ENCODE measurements at regions not wholly inside any gene's neighbourhood (a gene's known extent, or its start where the extent isn't known, plus 50 kb on each side); places are given as distances from the start of the nearest gene placed in this dataset.
"Not testable (repeated sequence)": the region's sequence is repeated elsewhere in the genome, so short reads cannot be mapped to it uniquely, and the experiment has no call there.

GRCh38 chr2:184993746-184994145 lies 395.4 kb downstream of the ZNF804A start:
- DNase-seq = no peak

GRCh38 chr2:185006481-185006880 lies 408.2 kb downstream of the ZNF804A start:
- DNase-seq = no peak

DNA sequence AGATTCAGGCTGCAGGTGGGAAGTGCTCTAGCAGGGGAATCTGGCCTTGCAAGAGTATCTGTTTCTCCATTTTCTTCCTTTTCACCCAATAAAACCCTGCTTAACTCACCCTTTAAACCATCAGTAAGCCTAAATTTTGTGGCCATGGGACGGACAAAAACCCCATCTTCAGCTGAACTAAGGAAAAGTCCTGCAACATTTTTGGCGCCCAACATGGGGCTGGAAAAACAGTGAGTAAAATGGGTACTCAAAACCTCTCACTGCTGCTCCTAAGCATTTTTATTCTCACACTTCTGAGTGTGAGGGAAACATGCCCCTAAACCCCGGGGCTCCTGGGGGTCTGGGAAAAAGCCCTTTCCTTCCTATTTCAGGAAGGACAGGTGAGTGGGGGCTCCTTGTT lies 414.3 kb downstream of the ZNF804A start:
- DNase-seq = no peak

DNA sequence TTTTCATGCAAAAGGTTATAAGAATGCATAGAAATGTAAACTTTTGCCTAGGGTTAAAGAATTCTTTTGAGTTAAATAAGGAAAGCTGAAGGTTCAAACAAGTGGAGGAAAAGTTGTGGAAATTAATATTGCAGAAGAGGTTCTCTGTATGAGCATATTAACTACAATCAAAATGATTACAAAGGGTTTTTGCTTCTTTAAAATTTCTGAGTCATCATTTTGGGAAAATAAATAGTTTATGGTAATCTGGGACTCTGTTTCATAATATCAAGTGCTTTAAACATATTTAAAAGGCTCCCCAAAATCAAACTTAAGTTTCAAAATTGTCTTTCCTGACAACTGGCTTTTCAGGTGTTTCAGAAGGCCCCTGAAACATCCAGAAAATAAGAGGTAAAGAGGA lies 415.7 kb downstream of the ZNF804A start:
- DNase-seq = no peak

DNA sequence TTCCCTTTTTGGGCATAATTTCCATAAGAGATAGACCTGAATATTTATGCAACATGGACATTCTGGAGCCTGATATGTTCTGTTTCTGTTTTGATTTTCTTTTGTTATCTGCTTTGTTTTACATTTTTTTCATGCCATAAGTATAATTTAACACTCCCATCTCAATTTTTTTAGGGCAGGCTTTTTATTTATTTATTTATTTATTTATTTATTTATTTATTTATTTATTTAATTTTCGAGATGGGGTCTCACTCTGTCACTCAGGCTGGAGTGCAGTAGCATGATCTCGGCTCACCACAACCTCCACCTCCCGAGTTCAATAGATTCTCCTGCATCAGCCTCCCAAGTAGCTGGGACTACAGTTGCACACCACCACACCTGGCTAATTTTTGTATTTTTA lies 427.6 kb downstream of the ZNF804A start:
- not testable (repeated sequence) for DNase-seq

DNA sequence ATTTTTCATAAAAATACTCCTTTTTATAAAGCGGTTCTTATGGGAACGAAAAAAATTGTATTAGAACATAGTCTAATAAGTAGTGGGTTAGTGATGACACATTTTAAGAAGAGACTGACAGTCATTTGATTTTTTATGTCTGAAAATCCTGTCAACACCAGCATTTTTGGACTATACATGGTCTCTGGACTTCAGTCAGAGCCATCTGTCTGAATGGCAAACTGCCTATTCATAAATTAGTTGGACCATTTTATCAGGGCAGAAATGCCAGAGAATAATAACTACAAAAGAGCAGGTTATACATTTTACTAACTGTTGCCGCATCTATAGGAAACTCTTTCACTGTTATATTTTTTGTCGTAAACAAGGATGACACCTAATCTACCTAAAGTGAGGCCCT lies 437.6 kb downstream of the ZNF804A start:
- no peak for DNase-seq

GRCh38 chr2:185044323-185044874 lies 446.1 kb downstream of the ZNF804A start:
- DNase-seq = no peak

DNA sequence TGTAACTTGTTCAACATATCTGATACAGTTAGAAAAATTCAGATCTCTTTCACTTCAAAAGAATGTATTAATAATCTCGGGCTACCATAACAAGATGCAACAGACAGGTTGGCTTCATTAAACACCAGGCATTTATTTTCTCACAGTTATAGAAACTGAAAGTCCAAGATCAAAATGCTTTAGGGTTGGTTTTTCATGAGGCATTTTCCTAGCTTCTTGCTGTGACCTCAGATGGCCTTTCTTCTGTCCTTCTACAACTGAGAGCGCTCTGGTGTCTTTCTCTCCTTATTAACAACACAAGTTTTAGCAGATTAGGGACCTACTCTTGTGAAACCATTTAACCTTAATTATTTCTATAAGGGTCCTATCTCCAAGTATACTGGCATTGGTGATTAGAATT lies 452.5 kb downstream of the ZNF804A start:
- no peak for DNase-seq

GRCh38 chr2:185063761-185064160 lies 465.4 kb downstream of the ZNF804A start:
- DNase-seq = no peak

- DNase-seq = no peak
Measured at GRCh38 chr2:185066128-185066527, 467.8 kb downstream of the ZNF804A start.

- DNase-seq = no peak
Measured at GRCh38 chr2:185069107-185069506, 470.8 kb downstream of the ZNF804A start.

- DNase-seq = no peak
Measured at GRCh38 chr2:185074156-185074555, 475.8 kb downstream of the ZNF804A start.

GRCh38 chr2:185082749-185083148 lies 484.4 kb downstream of the ZNF804A start:
- DNase-seq = no peak

- no peak for DNase-seq
Measured at GRCh38 chr2:185108588-185108987, 510.3 kb downstream of the ZNF804A start.

DNA sequence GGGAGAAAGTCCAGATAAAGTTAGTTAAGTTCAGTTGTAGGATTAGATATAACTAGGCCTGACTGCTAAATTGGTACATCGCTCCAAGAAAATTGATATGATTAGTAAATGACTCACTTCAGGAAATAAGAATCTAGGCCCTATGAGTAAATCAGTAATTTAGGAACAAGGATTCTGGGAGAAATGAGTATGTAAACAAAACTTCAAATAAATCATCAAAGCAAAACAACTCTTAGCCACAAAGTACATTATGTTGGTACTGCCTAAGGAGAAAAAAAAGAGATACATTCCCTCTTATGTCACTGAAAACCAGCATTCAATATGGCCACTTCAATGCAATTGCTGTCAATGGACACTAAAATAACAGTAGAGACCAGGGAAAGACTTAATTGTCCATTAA lies 529.1 kb downstream of the ZNF804A start:
- DNase-seq = no peak

GRCh38 chr2:185128346-185128745 lies 530.0 kb downstream of the ZNF804A start:
- no peak for DNase-seq

GRCh38 chr2:185128996-185129395 lies 530.7 kb downstream of the ZNF804A start:
- no peak for DNase-seq

DNA sequence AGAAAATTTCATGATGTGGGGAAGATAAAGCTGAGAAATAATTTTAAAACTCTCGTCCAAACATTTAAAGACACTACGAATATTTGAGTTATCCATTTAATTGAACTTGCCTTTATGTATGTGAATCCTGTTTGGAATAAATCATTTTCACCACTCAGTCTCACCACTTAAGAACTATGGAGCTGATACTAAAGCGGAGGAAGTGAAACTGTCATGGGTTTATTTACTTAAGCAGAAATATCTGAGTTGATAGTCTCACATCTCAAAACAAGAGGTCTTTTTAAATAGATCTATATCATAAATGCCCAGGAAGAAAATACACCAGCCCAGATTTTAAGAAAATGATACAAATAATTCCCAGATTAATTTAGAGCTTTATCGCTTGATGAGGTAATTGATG lies 532.4 kb downstream of the ZNF804A start:
- DNase-seq = no peak

DNA sequence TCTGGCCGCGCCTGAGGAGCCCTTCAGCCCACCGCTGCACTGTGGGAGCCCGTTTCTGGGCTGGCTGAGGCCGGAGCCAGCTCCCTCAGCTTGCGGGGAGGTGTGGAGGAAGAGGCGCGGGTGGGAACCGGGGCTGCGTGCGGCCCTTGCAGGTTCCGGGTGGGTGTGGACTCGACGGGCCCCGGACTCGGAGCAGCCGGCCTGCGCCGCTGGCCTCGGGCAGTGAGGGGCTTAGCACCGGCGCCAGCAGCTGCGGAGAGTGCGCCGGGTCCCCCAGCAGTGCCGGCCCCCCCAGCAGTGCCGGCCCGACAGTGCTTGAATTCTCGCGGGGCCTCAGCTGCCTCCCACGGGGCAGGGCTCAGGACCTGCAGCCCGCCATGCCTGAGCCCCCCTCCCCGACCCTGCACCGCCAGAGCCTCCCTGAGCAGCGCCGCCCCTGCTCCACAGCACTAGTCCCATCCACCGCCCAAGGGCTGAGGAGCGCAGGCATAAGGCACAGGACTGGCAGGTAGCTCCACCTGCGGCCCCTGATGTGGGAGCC lies 534.2 kb downstream of the ZNF804A start:
- no peak for DNase-seq

GRCh38 chr2:185137700-185138099 lies 539.4 kb downstream of the ZNF804A start:
- DNase-seq = no peak

- no peak for DNase-seq
Measured at GRCh38 chr2:185142677-185143076, 544.3 kb downstream of the ZNF804A start.

DNA sequence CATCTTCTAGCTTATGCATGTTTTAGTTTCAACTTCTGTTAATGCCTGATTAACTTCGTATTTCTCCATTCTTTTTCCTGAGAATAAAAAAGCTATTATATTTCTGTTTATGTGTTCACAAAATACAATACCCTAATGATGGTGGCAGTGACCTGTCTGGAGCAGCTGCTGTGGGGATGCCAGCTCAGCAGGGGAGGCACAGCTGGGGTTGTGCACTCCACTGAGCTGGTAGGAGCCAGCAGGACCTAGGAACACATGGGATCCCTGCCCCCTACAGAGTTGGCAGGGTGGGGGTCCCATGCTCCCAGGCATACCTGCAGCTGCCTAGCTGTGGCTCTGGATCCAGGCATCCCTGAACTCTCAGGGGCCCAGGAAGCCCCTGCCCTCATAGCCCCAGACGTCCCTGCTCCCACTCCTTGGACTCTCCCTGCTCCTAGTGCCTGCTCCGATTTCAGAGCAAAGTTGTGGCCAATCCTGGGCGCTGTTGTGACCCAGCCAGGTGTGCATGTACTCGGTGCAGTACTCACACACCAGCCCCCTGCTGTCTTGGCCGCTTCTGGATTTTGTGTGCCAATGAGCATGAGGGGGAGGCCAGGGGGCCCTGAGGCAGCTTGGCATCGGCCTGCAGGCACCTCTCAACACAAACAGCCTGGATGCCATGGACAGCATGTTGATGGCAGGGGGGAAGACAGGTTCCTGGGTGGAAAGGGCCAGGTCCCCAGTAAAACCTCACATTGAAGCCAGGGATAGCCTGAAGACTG lies 546.0 kb downstream of the ZNF804A start:
- DNase-seq = no peak
